HL-60 (cell line): ENCODE measurements at regions not wholly inside any gene's neighbourhood (a gene's known extent, or its start where the extent isn't known, plus 50 kb on each side); places are given as distances from the start of the nearest gene placed in this dataset.

Experiments
- CTCF ChIP-seq: IDR thresholded peaks from one replicate; pipeline ENCODE4 v1.5.1; 2011; ENCODE audit warnings: low read length, control low read depth, inconsistent platforms; ENCODE audit not compliant: insufficient read depth
- POLR2AphosphoS5 ChIP-seq: IDR thresholded peaks from 2 replicates; pipeline ENCODE4 v1.6.1; 2012; ENCODE audit warnings: low read depth
- REST ChIP-seq: IDR thresholded peaks from 2 replicates; pipeline ENCODE4 v1.6.1; 2012; ENCODE audit warnings: low read depth; ENCODE audit not compliant: insufficient replicate concordance
- SPI1 ChIP-seq: IDR thresholded peaks from 2 replicates; pipeline ENCODE4 v1.6.1; 2012; ENCODE audit warnings: low read depth, mild to moderate bottlenecking, borderline replicate concordance

- TF ChIP-seq POLR2AphosphoS5: no peak
- TF ChIP-seq CTCF: no peak
- no peak for TF ChIP-seq REST
- TF ChIP-seq SPI1: no peak
Observed at GRCh38 chr11:98227278-98227677, 793.5 kb upstream of the CNTN5 start.
